ENCODE measurements at regions not wholly inside any gene's neighbourhood (a gene's known extent, or its start where the extent isn't known, plus 50 kb on each side); places are given as distances from the start of the nearest gene placed in this dataset.

DNA sequence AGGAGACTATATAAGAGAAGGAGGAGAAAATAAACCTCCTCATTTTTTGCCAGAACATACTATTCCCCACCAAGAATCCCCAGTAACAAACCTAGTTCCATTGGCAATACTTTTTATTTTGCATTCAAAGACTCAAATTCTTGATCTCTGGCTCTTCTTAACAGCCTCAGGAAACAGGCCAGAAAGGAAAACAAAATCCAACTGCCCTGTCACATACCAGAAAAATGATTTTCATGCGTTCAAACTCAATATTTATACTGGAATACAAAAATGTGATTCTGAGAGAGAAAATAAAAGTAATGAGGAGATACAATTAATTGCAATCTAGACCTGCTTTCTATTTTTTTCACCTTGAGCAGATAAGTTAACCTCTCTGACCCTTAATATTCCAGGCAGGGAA, 435.9 kb upstream of the AUTS2 start:
- Histone ChIP-seq H3K36me3 (no peaks in the 10 kb centered on the region), H3K9me3 (no peaks in the 10 kb centered on the region), H3K27me3 (no peaks in the 10 kb centered on the region), H3K27ac (no peak overlapping the region), H3K4me1 (ENCODE audit: insufficient read depth) (no peaks in the 10 kb centered on the region), H3K4me3 (no peak overlapping the region)
- TF ChIP-seq, protein P1, sequence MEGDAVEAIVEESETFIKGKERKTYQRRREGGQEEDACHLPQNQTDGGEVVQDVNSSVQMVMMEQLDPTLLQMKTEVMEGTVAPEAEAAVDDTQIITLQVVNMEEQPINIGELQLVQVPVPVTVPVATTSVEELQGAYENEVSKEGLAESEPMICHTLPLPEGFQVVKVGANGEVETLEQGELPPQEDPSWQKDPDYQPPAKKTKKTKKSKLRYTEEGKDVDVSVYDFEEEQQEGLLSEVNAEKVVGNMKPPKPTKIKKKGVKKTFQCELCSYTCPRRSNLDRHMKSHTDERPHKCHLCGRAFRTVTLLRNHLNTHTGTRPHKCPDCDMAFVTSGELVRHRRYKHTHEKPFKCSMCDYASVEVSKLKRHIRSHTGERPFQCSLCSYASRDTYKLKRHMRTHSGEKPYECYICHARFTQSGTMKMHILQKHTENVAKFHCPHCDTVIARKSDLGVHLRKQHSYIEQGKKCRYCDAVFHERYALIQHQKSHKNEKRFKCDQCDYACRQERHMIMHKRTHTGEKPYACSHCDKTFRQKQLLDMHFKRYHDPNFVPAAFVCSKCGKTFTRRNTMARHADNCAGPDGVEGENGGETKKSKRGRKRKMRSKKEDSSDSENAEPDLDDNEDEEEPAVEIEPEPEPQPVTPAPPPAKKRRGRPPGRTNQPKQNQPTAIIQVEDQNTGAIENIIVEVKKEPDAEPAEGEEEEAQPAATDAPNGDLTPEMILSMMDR (IDR thresholded peaks at IDR 0.05): no peak
- no peak for TF ChIP-seq EP300 (IDR thresholded peaks at IDR 0.05)
- TF ChIP-seq POLR2A (IDR thresholded peaks at IDR 0.05): no peak
- WGBS, 3 donors: 4 to 8% (median 5%) methylated on average over 1 of the region's 1 CpG
- no peak for DNase-seq
- intact Hi-C loops (cut with DNase I): no loop called here

DNA sequence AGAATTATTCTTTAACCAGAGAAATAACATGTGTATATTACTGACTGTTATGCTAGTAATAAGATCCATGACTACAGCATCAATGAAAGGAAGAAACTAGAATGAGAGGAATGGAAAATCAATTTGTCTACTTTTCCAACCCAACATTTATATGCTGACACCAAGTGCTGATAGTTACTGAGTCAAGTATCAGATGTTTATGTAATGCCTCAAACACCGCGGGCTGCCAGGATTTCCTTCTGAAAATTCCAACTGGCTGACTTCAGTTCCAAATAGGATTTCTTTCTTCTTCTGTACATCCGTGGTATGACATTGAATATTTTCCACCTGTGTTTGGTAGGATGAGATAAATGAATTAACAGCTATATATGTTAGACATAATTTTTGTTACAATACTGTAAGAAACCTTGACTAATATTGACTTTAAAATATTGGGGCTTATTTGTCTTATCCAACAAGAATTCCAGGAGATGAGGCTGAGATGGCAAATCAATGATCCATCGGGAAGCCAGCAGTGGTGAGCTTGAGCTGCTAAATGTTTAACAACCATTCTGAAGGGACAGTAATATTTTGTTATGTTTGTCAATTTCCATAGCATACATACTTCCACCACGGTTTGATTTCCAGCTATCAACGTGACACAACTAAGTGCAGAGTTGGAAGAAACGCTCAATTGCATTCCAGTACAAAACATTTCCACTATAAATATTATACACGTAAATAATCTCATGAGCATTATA, 435.2 kb upstream of the AUTS2 start:
- intact Hi-C loops (cut with DNase I): no loop called here
- no peak overlapping the region for H3K27ac ChIP-seq
- H3K9me3 ChIP-seq: no peaks in the 10 kb centered on the region

GRCh38 chr7:69166979-69167516, 431.2 kb upstream of the AUTS2 start:
- Histone ChIP-seq H3K4me3 (no peak overlapping the region), H3K4me1 (ENCODE audit: insufficient read depth) (no peaks in the 10 kb centered on the region), H3K36me3 (no peaks in the 10 kb centered on the region), H3K9me3 (no peaks in the 10 kb centered on the region), H3K27me3 (no peaks in the 10 kb centered on the region), H3K27ac (no peak overlapping the region)
- no peak for TF ChIP-seq POLR2A (IDR thresholded peaks at IDR 0.05)
- TF ChIP-seq EP300 (IDR thresholded peaks at IDR 0.05): no peak
- TF ChIP-seq, protein P1 (IDR thresholded peaks at IDR 0.05): no peak
- no peak for DNase-seq
- 74 to 89% (median 86%) methylated on average over 7 of the region's 7 CpGs for WGBS, 3 donors
- intact Hi-C loops (cut with DNase I): no loop called here

More for the DNA sequence above, 435.2 kb upstream of the AUTS2 start:
- H3K4me1 ChIP-seq (ENCODE audit: insufficient read depth): no peaks in the 10 kb centered on the region
- 34 to 43% (median 38%) methylated on average over 8 of the region's 8 CpGs for WGBS, 3 donors
- DNase-seq: no peak
- no peaks in the 10 kb centered on the region for H3K27me3 ChIP-seq
- H3K36me3 ChIP-seq: no peaks in the 10 kb centered on the region
- TF ChIP-seq, protein P1 (IDR thresholded peaks at IDR 0.05): no peak
- TF ChIP-seq POLR2A (IDR thresholded peaks at IDR 0.05): no peak
- TF ChIP-seq EP300 (IDR thresholded peaks at IDR 0.05): no peak
- H3K4me3 ChIP-seq: no peak overlapping the region

DNA sequence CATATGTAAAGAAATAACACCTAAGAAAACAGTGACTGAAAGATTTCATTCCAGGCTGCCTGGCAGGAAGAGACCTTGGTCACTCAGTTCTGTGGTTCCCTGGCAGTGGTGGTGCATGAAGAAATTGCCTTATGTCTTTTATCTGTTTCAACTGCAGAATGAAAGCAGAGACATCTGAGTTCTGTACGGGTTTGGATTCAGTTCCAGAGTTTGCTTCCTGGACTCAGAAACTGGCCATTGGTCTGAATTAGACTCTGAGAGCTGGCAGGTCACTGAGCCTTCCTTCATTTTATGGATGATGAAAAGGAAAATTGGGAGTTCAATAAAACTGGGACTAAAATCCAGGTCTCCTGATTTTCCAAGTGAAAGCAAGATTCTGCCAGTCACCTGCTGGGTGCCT, 428.9 kb upstream of the AUTS2 start:
- DNase-seq: no peak
- Histone ChIP-seq H3K9me3 (no peaks in the 10 kb centered on the region), H3K27ac (no peak overlapping the region), H3K36me3 (no peaks in the 10 kb centered on the region), H3K4me1 (ENCODE audit: insufficient read depth) (no peaks in the 10 kb centered on the region), H3K27me3 (no peaks in the 10 kb centered on the region), H3K4me3 (no peak overlapping the region)
- TF ChIP-seq EP300 (IDR thresholded peaks at IDR 0.05) (no peak), POLR2A (IDR thresholded peaks at IDR 0.05) (no peak)
- TF ChIP-seq, protein P1 (IDR thresholded peaks at IDR 0.05): no peak
- intact Hi-C loops (cut with DNase I): no loop called here
- WGBS, 3 donors: 13 to 25% (median 23%) methylated on average over 1 of the region's 1 CpG

Data from ovary (tissue), 7 donors.